GM12878 (cell line): ENCODE measurements at regions not wholly inside any gene's neighbourhood (a gene's known extent, or its start where the extent isn't known, plus 50 kb on each side); places are given as distances from the start of the nearest gene placed in this dataset.

ENCODE experiments used
- CEBPB ChIP-seq, 2 experiments: fragments of 150-350 bp in 1 of 2; IDR thresholded peaks; 2 replicates each; pipeline ENCODE4 v1.6.1; 2012 to 2014; ENCODE audit warnings: low read depth in 2 of 2, low read length in 2 of 2, borderline replicate concordance in 1 of 2, inconsistent platforms in 1 of 2
- JUNB ChIP-seq: IDR thresholded peaks from 2 replicates; pipeline ENCODE4 v1.6.1; 2016; ENCODE audit warnings: antibody characterized with exemption, mild to moderate bottlenecking

- TF ChIP-seq CEBPB (IDR thresholded peaks at IDR 0.05; ENCODE audit: borderline replicate concordance in 1 of 2, low read depth in 2 of 2, low read length in 2 of 2) (no peak), JUNB (no peak)
Measured at GRCh38 chr10:128498746-128499145, 372.5 kb upstream of the MKI67 start.
